Keratinocyte (primary cell): ENCODE measurements at regions not wholly inside any gene's neighbourhood (a gene's known extent, or its start where the extent isn't known, plus 50 kb on each side); places are given as distances from the start of the nearest gene placed in this dataset.

Experiments used
- DNase-seq: peaks from one replicate; pipeline ENCODE4 v3.0.0-alpha.2; 2011; ENCODE audit warnings: low read depth, missing footprints, low spot score
- FAIRE-seq: peaks from 2 replicates; lab custom pipeline; 2011; peaks lifted over from hg19 to GRCh38; lab: Jason Lieb, UNC
- H2AFZ ChIP-seq: 2 replicates; pipeline ENCODE4 v1.6.0; 2012; ENCODE audit warnings: low read length, control low read depth, inconsistent platforms; ENCODE audit not compliant: control insufficient read depth
- H3K27ac ChIP-seq: 2 replicates; pipeline ENCODE4 v1.5.1; 2011; ENCODE audit warnings: low read length; ENCODE audit not compliant: control insufficient read depth, insufficient read depth
- H3K27me3 ChIP-seq: 3 replicates; pipeline ENCODE4 v1.6.0; 2011; ENCODE audit warnings: low read length; ENCODE audit not compliant: control insufficient read depth, insufficient read depth; ENCODE audit errors: extremely low read depth
- H3K36me3 ChIP-seq, 2 experiments: 2 replicates in 1 of 2; 3 replicates in 1 of 2; pipeline ENCODE4 v1.5.1; 2011; ENCODE audit warnings: low read length in 2 of 2, mild to moderate bottlenecking in 1 of 2; ENCODE audit not compliant: control insufficient read depth in 2 of 2, insufficient read depth in 2 of 2; ENCODE audit errors: extremely low read depth in 1 of 2
- H3K4me1 ChIP-seq: 3 replicates; pipeline ENCODE4 v1.5.1; 2011; ENCODE audit warnings: low read length; ENCODE audit not compliant: control insufficient read depth, insufficient read depth; ENCODE audit errors: extremely low read depth
- H3K4me2 ChIP-seq: 3 replicates; pipeline ENCODE4 v1.6.0; 2011; ENCODE audit warnings: low read depth, low read length; ENCODE audit not compliant: control insufficient read depth, insufficient read depth; ENCODE audit errors: extremely low read depth
- H3K4me3 ChIP-seq, 3 experiments: fragments of 200-600 bp in 1 of 3; sonication (generic) in 1 of 3; 2 replicates in 2 of 3; 3 replicates in 1 of 3; pipeline ENCODE4 v1.5.1; 2011 to 2016; ENCODE audit warnings: low read length in 3 of 3, mild to moderate bottlenecking in 3 of 3, control low read depth in 2 of 3, inconsistent platforms in 1 of 3, low read depth in 1 of 3, mixed read lengths in 1 of 3, mixed run types in 1 of 3, moderate library complexity in 1 of 3; ENCODE audit not compliant: control insufficient read depth in 2 of 3, insufficient read depth in 2 of 3; ENCODE audit errors: extremely low read depth in 1 of 3
- H3K79me2 ChIP-seq: 2 replicates; pipeline ENCODE4 v1.6.0; 2012; ENCODE audit warnings: low read length; ENCODE audit not compliant: control insufficient read depth, insufficient read depth
- H3K9ac ChIP-seq: 3 replicates; pipeline ENCODE4 v1.6.0; 2011; ENCODE audit warnings: low read length; ENCODE audit not compliant: control insufficient read depth, insufficient read depth; ENCODE audit errors: extremely low read depth
- H3K9me1 ChIP-seq: 3 replicates; pipeline ENCODE4 v1.6.0; 2011; ENCODE audit warnings: low read length; ENCODE audit not compliant: control insufficient read depth, insufficient read depth; ENCODE audit errors: extremely low read depth
- H3K9me3 ChIP-seq: 2 replicates; pipeline ENCODE4 v1.5.1; 2012; ENCODE audit warnings: low read depth, low read length; ENCODE audit not compliant: control insufficient read depth
- H4K20me1 ChIP-seq: 3 replicates; pipeline ENCODE4 v1.6.0; 2011; ENCODE audit warnings: low read length; ENCODE audit not compliant: control insufficient read depth, insufficient read depth; ENCODE audit errors: extremely low read depth
- CTCF ChIP-seq, 3 experiments: IDR thresholded peaks in 1 of 3; conservative IDR thresholded peaks in 1 of 3; optimal IDR thresholded peaks in 1 of 3; 2 replicates in 2 of 3; 3 replicates in 1 of 3; pipeline versions ENCODE3 to v1.5.1; 2011; ENCODE audit warnings: low read length in 3 of 3, mild to moderate bottlenecking in 3 of 3, moderate library complexity in 2 of 3, control low read depth in 1 of 3, inconsistent platforms in 1 of 3; ENCODE audit not compliant: insufficient read depth in 2 of 3; ENCODE audit errors: extremely low read depth in 1 of 3
- EZH2 ChIP-seq: IDR thresholded peaks from one replicate; pipeline ENCODE4 v1.6.1; 2012; ENCODE audit warnings: inconsistent platforms, mild to moderate bottlenecking, low read length, moderate library complexity
- dilution Hi-C: fragments of 300-500 bp; cut with MboI; formaldehyde crosslinking; loops from one replicate; pipeline ENCODE4 v1.7.0; 2020; ENCODE audit warnings: low sequenced_read_pairs; ENCODE audit not compliant: extremely low pct_ligation_motif_present

GRCh38 chr13:26926371-26926770 is 165.8 kb upstream of the GPR12 start:
- no peak for FAIRE-seq
- Histone ChIP-seq H3K4me3 (no peak overlapping the region), H3K9me3 (no peaks in the 10 kb centered on the region), H3K9ac (no peak overlapping the region), H3K27ac (no peak overlapping the region), H4K20me1 (no peaks in the 10 kb centered on the region), H3K4me2 (no peak overlapping the region), H3K36me3 (no peaks in the 10 kb centered on the region), H3K79me2 (no peaks in the 10 kb centered on the region), H3K4me1 (no peaks in the 10 kb centered on the region), H2AFZ (no peak overlapping the region), H3K27me3 (peaks cover 3% of the 10 kb centered on the region), H3K9me1 (no peaks in the 10 kb centered on the region)
- no peak for DNase-seq
- dilution Hi-C loops, result no loop called here
- no peak for TF ChIP-seq EZH2

GRCh38 chr13:26923824-26924605 is 163.4 kb upstream of the GPR12 start:
- H2AFZ ChIP-seq, result no peak overlapping the region

More at GRCh38 chr13:26923824-26924605, 163.4 kb upstream of the GPR12 start:
- no peak for TF ChIP-seq EZH2
- no peak for TF ChIP-seq CTCF (optimal IDR thresholded peaks at IDR 0.05 in 1 of 3, IDR thresholded peaks at IDR 0.05 in 1 of 3, conservative IDR thresholded peaks at IDR 0.05 in 1 of 3; ENCODE audit: extremely low read depth in 1 of 3, insufficient read depth in 2 of 3, low read length in 3 of 3)
- H3K9ac ChIP-seq, result no peak overlapping the region
- H3K36me3 ChIP-seq, result no peaks in the 10 kb centered on the region
- H3K4me3 ChIP-seq, result no peak overlapping the region
- H3K9me1 ChIP-seq, result no peaks in the 10 kb centered on the region
- H3K27ac ChIP-seq, result no peak overlapping the region
- H3K27me3 ChIP-seq, result peaks cover 5% of the 10 kb centered on the region
- DNase-seq (no peak), FAIRE-seq (no peak)
- H3K4me1 ChIP-seq, result no peaks in the 10 kb centered on the region
- no peaks in the 10 kb centered on the region for H3K9me3 ChIP-seq
- no peaks in the 10 kb centered on the region for H3K79me2 ChIP-seq
- no peak overlapping the region for H3K4me2 ChIP-seq
- dilution Hi-C loops, result no loop called here
- H4K20me1 ChIP-seq, result no peaks in the 10 kb centered on the region
